ENCODE measurements at regions not wholly inside any gene's neighbourhood (a gene's known extent, or its start where the extent isn't known, plus 50 kb on each side); places are given as distances from the start of the nearest gene placed in this dataset.

DNA sequence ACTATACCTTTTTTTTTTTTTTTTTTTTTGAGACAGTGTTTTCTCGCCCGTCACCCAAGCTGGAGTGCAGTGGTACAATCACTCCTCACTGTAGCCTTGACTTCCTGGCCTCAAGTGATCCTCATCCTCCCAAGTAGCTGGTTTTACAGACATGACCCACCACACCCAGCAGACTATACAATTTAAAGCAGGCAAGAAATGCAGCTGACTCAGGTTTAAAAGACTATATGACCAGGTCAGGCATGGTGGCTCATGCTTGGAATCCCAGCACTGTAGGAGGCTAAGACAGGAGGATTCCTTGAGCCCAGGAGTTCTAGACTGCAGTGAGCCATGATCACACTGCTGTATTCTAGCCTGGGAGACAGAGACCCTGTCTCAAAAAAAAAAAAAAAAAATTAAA lies 89.5 kb upstream of the AUTS2 start:
- no peak for TF ChIP-seq POLR2A (IDR thresholded peaks at IDR 0.05)
- TF ChIP-seq, protein P1, sequence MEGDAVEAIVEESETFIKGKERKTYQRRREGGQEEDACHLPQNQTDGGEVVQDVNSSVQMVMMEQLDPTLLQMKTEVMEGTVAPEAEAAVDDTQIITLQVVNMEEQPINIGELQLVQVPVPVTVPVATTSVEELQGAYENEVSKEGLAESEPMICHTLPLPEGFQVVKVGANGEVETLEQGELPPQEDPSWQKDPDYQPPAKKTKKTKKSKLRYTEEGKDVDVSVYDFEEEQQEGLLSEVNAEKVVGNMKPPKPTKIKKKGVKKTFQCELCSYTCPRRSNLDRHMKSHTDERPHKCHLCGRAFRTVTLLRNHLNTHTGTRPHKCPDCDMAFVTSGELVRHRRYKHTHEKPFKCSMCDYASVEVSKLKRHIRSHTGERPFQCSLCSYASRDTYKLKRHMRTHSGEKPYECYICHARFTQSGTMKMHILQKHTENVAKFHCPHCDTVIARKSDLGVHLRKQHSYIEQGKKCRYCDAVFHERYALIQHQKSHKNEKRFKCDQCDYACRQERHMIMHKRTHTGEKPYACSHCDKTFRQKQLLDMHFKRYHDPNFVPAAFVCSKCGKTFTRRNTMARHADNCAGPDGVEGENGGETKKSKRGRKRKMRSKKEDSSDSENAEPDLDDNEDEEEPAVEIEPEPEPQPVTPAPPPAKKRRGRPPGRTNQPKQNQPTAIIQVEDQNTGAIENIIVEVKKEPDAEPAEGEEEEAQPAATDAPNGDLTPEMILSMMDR (IDR thresholded peaks at IDR 0.05) = no peak
